ENCODE measurements at regions not wholly inside any gene's neighbourhood (a gene's known extent, or its start where the extent isn't known, plus 50 kb on each side); places are given as distances from the start of the nearest gene placed in this dataset.

DNA sequence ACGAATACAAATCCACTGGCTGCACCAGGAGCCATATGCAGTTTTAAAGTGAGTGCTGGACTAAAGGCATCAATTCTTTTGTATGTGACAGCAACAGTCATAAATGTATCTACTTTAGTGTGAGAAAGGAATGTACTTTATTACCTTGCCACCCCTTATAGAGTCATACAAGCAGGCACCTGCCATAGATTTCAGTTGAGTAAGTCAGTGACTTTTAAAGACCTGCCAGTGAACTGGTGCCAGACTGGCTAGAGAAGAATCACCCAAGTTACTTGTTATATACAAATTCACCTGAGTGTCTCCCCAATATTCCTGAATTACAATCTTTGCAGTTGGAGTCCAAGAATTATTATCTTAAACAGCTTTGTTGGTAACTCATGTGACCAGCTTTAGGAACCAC, 547.9 kb downstream of the COL12A1 start:
- no peak for FAIRE-seq
- H3K4me3 ChIP-seq (ENCODE audit: insufficient read depth, low read depth, low read length): no peak overlapping the region
- no peaks in the 10 kb centered on the region for H3K27me3 ChIP-seq (ENCODE audit: insufficient read depth, low read length)
- no peaks in the 10 kb centered on the region for H3K4me1 ChIP-seq (ENCODE audit: insufficient read depth, low read length)
- peaks cover 3% of the 10 kb centered on the region for H3K4me1 Mint-ChIP-seq (ENCODE audit: low read depth, unreplicated experiment)
- no peaks in the 10 kb centered on the region for H3K36me3 Mint-ChIP-seq (ENCODE audit: low read depth, unreplicated experiment)
- no peak for TF ChIP-seq EZH2 (IDR thresholded peaks at IDR 0.05; ENCODE audit: insufficient read depth, low read length)
- TF ChIP-seq, protein P1, sequence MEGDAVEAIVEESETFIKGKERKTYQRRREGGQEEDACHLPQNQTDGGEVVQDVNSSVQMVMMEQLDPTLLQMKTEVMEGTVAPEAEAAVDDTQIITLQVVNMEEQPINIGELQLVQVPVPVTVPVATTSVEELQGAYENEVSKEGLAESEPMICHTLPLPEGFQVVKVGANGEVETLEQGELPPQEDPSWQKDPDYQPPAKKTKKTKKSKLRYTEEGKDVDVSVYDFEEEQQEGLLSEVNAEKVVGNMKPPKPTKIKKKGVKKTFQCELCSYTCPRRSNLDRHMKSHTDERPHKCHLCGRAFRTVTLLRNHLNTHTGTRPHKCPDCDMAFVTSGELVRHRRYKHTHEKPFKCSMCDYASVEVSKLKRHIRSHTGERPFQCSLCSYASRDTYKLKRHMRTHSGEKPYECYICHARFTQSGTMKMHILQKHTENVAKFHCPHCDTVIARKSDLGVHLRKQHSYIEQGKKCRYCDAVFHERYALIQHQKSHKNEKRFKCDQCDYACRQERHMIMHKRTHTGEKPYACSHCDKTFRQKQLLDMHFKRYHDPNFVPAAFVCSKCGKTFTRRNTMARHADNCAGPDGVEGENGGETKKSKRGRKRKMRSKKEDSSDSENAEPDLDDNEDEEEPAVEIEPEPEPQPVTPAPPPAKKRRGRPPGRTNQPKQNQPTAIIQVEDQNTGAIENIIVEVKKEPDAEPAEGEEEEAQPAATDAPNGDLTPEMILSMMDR (IDR thresholded peaks at IDR 0.05; ENCODE audit: insufficient read depth, low read depth, low read length): no peak
- no peak overlapping the region for H3K9ac ChIP-seq (ENCODE audit: low read length)
- H3K9me3 ChIP-seq (ENCODE audit: insufficient read depth, low read depth, low read length): no peaks in the 10 kb centered on the region
- H3K79me2 ChIP-seq (ENCODE audit: insufficient read depth, low read length): no peaks in the 10 kb centered on the region
- H3K36me3 ChIP-seq (ENCODE audit: insufficient read depth, low read length): no peaks in the 10 kb centered on the region
- DNase-seq (ENCODE audit: low read depth): no peak
- H3K4me3 Mint-ChIP-seq (ENCODE audit: unreplicated experiment): no peak overlapping the region
- H3K9me3 Mint-ChIP-seq (ENCODE audit: unreplicated experiment): peaks cover 19% of the 10 kb centered on the region
- H3K27me3 Mint-ChIP-seq (ENCODE audit: low read depth, unreplicated experiment): no peaks in the 10 kb centered on the region
- no peak overlapping the region for H3K27ac ChIP-seq (ENCODE audit: low read depth, low read length)
- H3K4me2 ChIP-seq (ENCODE audit: low read length): no peak overlapping the region
- no peak overlapping the region for H3K27ac Mint-ChIP-seq (ENCODE audit: unreplicated experiment)
- H2AFZ ChIP-seq (ENCODE audit: low read depth, low read length): no peak overlapping the region
- H4K20me1 ChIP-seq (ENCODE audit: insufficient read depth, low read length): no peaks in the 10 kb centered on the region

DNA sequence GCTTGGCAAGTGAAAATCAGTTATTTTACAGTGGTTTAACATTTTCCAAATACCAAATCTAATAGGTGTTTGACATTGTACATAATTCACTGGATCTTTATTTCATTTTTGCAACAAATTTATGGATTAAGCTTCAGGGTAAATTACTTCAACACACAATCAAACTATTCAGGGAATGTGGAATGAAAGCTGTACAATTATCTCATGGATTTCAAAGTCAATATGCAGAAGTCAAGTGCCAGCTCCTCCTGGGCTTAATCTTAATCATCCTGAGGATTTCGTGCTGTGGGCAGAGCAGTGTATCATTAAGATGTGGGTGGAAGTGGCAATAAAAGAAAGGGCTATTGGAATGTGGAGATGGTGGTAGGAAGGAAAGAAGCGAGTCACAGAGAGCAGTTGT, 548.8 kb downstream of the COL12A1 start:
- no peak for FAIRE-seq
- Histone ChIP-seq H3K9me3 (ENCODE audit: insufficient read depth, low read depth, low read length) (no peaks in the 10 kb centered on the region), H3K4me1 (ENCODE audit: insufficient read depth, low read length) (no peaks in the 10 kb centered on the region), H3K79me2 (ENCODE audit: insufficient read depth, low read length) (no peaks in the 10 kb centered on the region), H2AFZ (ENCODE audit: low read depth, low read length) (no peak overlapping the region), H3K27ac (ENCODE audit: low read depth, low read length) (no peak overlapping the region), H4K20me1 (ENCODE audit: insufficient read depth, low read length) (no peaks in the 10 kb centered on the region), H3K27me3 (ENCODE audit: insufficient read depth, low read length) (no peaks in the 10 kb centered on the region), H3K4me3 (ENCODE audit: insufficient read depth, low read depth, low read length) (no peak overlapping the region), H3K36me3 (ENCODE audit: insufficient read depth, low read length) (no peaks in the 10 kb centered on the region), H3K9ac (ENCODE audit: low read length) (no peak overlapping the region), H3K4me2 (ENCODE audit: low read length) (no peak overlapping the region)
- Mint-ChIP-seq H3K4me1 (ENCODE audit: low read depth, unreplicated experiment) (peaks cover 3% of the 10 kb centered on the region), H3K4me3 (ENCODE audit: unreplicated experiment) (no peak overlapping the region), H3K27ac (ENCODE audit: unreplicated experiment) (no peak overlapping the region), H3K9me3 (ENCODE audit: unreplicated experiment) (peaks cover 17% of the 10 kb centered on the region), H3K36me3 (ENCODE audit: low read depth, unreplicated experiment) (no peaks in the 10 kb centered on the region), H3K27me3 (ENCODE audit: low read depth, unreplicated experiment) (no peaks in the 10 kb centered on the region)
- TF ChIP-seq, protein P1 (IDR thresholded peaks at IDR 0.05; ENCODE audit: insufficient read depth, low read depth, low read length): no peak
- TF ChIP-seq EZH2 (IDR thresholded peaks at IDR 0.05; ENCODE audit: insufficient read depth, low read length): no peak
- DNase-seq (ENCODE audit: low read depth): peak; percentile 49

DNA sequence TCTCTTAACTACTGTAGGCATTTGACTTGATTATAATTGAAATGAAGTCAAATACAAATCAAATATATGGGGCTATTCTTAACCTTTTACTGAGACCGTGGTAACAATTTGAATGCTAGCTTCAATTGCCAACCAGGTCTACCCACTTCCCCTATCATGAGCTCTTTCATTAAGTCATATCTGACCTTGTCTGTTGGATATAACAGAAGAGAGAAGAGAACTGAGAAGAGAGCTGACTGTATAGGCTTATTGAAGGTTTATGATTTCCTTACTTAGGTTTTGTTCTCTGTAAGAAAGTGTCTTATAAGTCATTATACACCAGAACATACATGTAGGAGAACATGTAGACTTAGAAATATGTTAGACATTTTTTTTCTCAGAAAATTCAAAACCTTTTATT, 549.4 kb downstream of the COL12A1 start:
- no peak overlapping the region for H3K4me3 Mint-ChIP-seq (ENCODE audit: unreplicated experiment)
- Histone ChIP-seq H4K20me1 (ENCODE audit: insufficient read depth, low read length) (no peaks in the 10 kb centered on the region), H3K27me3 (ENCODE audit: insufficient read depth, low read length) (no peaks in the 10 kb centered on the region), H3K4me2 (ENCODE audit: low read length) (no peak overlapping the region), H3K9ac (ENCODE audit: low read length) (no peak overlapping the region), H3K36me3 (ENCODE audit: insufficient read depth, low read length) (no peaks in the 10 kb centered on the region), H3K9me3 (ENCODE audit: insufficient read depth, low read depth, low read length) (no peaks in the 10 kb centered on the region), H3K4me1 (ENCODE audit: insufficient read depth, low read length) (no peaks in the 10 kb centered on the region), H3K4me3 (ENCODE audit: insufficient read depth, low read depth, low read length) (no peak overlapping the region), H3K27ac (ENCODE audit: low read depth, low read length) (no peak overlapping the region), H3K79me2 (ENCODE audit: insufficient read depth, low read length) (no peaks in the 10 kb centered on the region), H2AFZ (ENCODE audit: low read depth, low read length) (no peak overlapping the region)
- no peaks in the 10 kb centered on the region for H3K36me3 Mint-ChIP-seq (ENCODE audit: low read depth, unreplicated experiment)
- no peak overlapping the region for H3K27ac Mint-ChIP-seq (ENCODE audit: unreplicated experiment)
- H3K9me3 Mint-ChIP-seq (ENCODE audit: unreplicated experiment): peaks cover 17% of the 10 kb centered on the region
- DNase-seq (ENCODE audit: low read depth) (no peak), FAIRE-seq (no peak)
- TF ChIP-seq, protein P1 (IDR thresholded peaks at IDR 0.05; ENCODE audit: insufficient read depth, low read depth, low read length): no peak
- TF ChIP-seq EZH2 (IDR thresholded peaks at IDR 0.05; ENCODE audit: insufficient read depth, low read length): no peak
- peaks cover 3% of the 10 kb centered on the region for H3K4me1 Mint-ChIP-seq (ENCODE audit: low read depth, unreplicated experiment)
- no peaks in the 10 kb centered on the region for H3K27me3 Mint-ChIP-seq (ENCODE audit: low read depth, unreplicated experiment)

Data from astrocyte (in vitro differentiated cells and primary cell).